ENCODE measurements at regions not wholly inside any gene's neighbourhood (a gene's known extent, or its start where the extent isn't known, plus 50 kb on each side); places are given as distances from the start of the nearest gene placed in this dataset.

DNA sequence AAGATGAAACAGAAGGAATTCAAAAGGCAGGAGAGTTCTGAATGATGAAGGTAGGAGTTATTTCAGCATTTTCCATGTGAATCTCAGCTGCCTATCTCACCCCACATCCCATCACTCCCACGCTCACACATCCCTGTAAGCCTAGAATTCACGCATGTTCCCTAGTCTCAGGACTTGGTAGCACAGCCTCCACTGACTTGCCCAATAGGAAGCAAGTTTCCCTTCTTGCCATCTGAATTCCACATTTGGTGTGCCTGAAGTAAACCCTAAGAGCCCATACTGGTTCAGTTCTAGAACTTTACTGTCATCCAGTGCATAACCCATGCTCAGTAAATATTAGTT is 56.6 kb downstream of the STYXL2 start:
- Histone ChIP-seq H3K36me3 (replicated peaks; ENCODE audit: low read depth, low read length) (peaks cover 4% of the 10 kb centered on the region), H2AFZ (ENCODE audit: low read depth, low read length) (no peak overlapping the region), H3K27ac (ENCODE audit: low read length) (no peak overlapping the region), H4K20me1 (ENCODE audit: insufficient read depth, low read length) (no peaks in the 10 kb centered on the region), H3K9ac (ENCODE audit: low read length) (no peak overlapping the region), H3K4me3 (ENCODE audit: low read length) (no peak overlapping the region), H3K79me2 (ENCODE audit: low read length) (no peaks in the 10 kb centered on the region), H3K4me1 (ENCODE audit: low read length) (no peaks in the 10 kb centered on the region), H3K27me3 (ENCODE audit: low read depth, low read length) (peaks cover 28% of the 10 kb centered on the region), H3K9me3 (ENCODE audit: insufficient read depth, low read length) (peaks cover 7% of the 10 kb centered on the region; the same call in 1 of the 2 replicates), H3K4me2 (ENCODE audit: low read length) (no peak overlapping the region)
- TF ChIP-seq, protein P1, sequence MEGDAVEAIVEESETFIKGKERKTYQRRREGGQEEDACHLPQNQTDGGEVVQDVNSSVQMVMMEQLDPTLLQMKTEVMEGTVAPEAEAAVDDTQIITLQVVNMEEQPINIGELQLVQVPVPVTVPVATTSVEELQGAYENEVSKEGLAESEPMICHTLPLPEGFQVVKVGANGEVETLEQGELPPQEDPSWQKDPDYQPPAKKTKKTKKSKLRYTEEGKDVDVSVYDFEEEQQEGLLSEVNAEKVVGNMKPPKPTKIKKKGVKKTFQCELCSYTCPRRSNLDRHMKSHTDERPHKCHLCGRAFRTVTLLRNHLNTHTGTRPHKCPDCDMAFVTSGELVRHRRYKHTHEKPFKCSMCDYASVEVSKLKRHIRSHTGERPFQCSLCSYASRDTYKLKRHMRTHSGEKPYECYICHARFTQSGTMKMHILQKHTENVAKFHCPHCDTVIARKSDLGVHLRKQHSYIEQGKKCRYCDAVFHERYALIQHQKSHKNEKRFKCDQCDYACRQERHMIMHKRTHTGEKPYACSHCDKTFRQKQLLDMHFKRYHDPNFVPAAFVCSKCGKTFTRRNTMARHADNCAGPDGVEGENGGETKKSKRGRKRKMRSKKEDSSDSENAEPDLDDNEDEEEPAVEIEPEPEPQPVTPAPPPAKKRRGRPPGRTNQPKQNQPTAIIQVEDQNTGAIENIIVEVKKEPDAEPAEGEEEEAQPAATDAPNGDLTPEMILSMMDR (IDR thresholded peaks at IDR 0.05; ENCODE audit: low read depth, low read length) = no peak
- no peak for TF ChIP-seq EZH2phosphoT487 (IDR thresholded peaks at IDR 0.05; ENCODE audit: low read depth)

DNA sequence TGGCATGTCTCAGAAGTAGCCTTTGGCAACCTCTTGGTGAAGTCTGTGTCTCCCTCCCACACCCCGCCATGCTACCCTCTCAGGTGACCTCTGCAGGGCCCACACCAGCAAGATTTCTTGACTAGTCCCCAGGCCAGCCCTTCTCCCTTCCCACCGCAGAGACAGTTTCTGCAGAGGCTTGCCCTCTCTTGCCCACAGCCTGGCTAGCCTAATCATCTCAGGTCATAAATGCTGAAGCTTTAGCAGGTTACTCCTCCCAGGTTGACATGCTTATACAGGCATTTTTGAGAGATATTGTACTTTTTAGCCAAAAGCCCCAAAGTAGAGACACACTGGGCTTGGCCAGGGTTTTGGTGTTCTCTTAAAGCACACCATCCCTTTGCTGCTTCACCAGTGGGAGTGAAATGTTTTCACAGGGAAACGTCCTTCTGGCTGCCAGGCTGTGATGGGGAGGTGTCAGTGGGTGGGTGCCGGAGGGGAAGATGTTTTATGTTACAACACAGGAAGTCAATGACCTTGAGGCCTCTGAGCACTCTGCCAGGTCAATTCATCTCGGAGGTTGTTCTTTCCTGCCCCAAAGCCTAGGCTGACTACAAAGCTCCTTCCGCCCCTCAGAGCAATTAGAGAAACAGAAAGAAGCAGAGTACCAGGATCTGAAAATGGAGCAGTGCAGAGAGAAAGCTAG is 58.5 kb downstream of the STYXL2 start:
- Histone ChIP-seq H3K4me2 (ENCODE audit: low read length) (no peak overlapping the region), H3K79me2 (ENCODE audit: low read length) (no peaks in the 10 kb centered on the region), H3K36me3 (replicated peaks; ENCODE audit: low read depth, low read length) (no peaks in the 10 kb centered on the region), H3K4me3 (ENCODE audit: low read length) (no peak overlapping the region), H3K4me1 (ENCODE audit: low read length) (no peaks in the 10 kb centered on the region), H3K9ac (ENCODE audit: low read length) (no peak overlapping the region), H3K9me3 (ENCODE audit: insufficient read depth, low read length) (0 out of 2 replicates have a peak, but pooled peaks cover under 1% of the 10 kb centered on the region), H3K27me3 (ENCODE audit: low read depth, low read length) (peaks cover 13% of the 10 kb centered on the region; the same call in 1 of the 2 replicates), H3K27ac (ENCODE audit: low read length) (no peak overlapping the region), H2AFZ (ENCODE audit: low read depth, low read length) (0 out of 2 replicates have a peak overlapping the region, but pooled peaks have one; percentile 8), H4K20me1 (ENCODE audit: insufficient read depth, low read length) (no peaks in the 10 kb centered on the region)
- TF ChIP-seq, protein P1 (IDR thresholded peaks at IDR 0.05; ENCODE audit: low read depth, low read length) = no peak
- TF ChIP-seq EZH2phosphoT487 (IDR thresholded peaks at IDR 0.05; ENCODE audit: low read depth) = no peak

GRCh38 chr1:167156466-167156865 is 62.6 kb downstream of the STYXL2 start:
- no peak overlapping the region for H3K9ac ChIP-seq (ENCODE audit: low read length)
- no peak overlapping the region for H3K27ac ChIP-seq (ENCODE audit: low read length)
- no peaks in the 10 kb centered on the region for H3K79me2 ChIP-seq (ENCODE audit: low read length)
- TF ChIP-seq, protein P1 (IDR thresholded peaks at IDR 0.05; ENCODE audit: low read depth, low read length) = no peak
- TF ChIP-seq EZH2phosphoT487 (IDR thresholded peaks at IDR 0.05; ENCODE audit: low read depth) = no peak
- no peak overlapping the region for H3K4me2 ChIP-seq (ENCODE audit: low read length)
- no peaks in the 10 kb centered on the region for H4K20me1 ChIP-seq (ENCODE audit: insufficient read depth, low read length)
- no peak overlapping the region for H3K4me3 ChIP-seq (ENCODE audit: low read length)
- H3K9me3 ChIP-seq (ENCODE audit: insufficient read depth, low read length) = no peaks in the 10 kb centered on the region
- no peaks in the 10 kb centered on the region for H3K4me1 ChIP-seq (ENCODE audit: low read length)
- no peaks in the 10 kb centered on the region for H3K36me3 ChIP-seq (replicated peaks; ENCODE audit: low read depth, low read length)
- H2AFZ ChIP-seq (ENCODE audit: low read depth, low read length) = no peak overlapping the region
- no peaks in the 10 kb centered on the region for H3K27me3 ChIP-seq (ENCODE audit: low read depth, low read length)

DNA sequence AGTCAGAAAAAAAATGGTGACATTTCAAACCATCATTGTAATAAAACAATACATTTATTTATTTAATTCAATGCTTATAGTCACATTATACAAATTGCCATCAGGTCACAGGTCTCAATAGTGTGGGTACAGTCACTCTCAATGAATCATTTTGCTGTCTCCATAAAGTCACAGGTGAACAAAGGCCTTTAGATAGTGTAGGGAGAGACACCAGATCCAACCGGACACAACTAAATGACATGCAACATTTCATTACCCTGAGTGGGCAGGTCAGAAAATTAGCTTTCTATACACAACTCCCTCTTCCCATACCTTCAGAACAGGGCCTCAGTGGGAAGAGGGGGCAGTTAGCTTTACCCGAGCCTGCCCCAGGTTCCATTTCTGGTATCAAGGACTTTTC is 63.2 kb downstream of the STYXL2 start:
- TF ChIP-seq, protein P1 (IDR thresholded peaks at IDR 0.05; ENCODE audit: low read depth, low read length) = no peak
- TF ChIP-seq EZH2phosphoT487 (IDR thresholded peaks at IDR 0.05; ENCODE audit: low read depth) = no peak
- Histone ChIP-seq H3K4me3 (ENCODE audit: low read length) (no peak overlapping the region), H3K9me3 (ENCODE audit: insufficient read depth, low read length) (no peaks in the 10 kb centered on the region), H3K79me2 (ENCODE audit: low read length) (no peaks in the 10 kb centered on the region), H3K27me3 (ENCODE audit: low read depth, low read length) (no peaks in the 10 kb centered on the region), H3K9ac (ENCODE audit: low read length) (no peak overlapping the region), H3K36me3 (replicated peaks; ENCODE audit: low read depth, low read length) (no peaks in the 10 kb centered on the region), H3K27ac (ENCODE audit: low read length) (no peak overlapping the region), H3K4me1 (ENCODE audit: low read length) (no peaks in the 10 kb centered on the region), H4K20me1 (ENCODE audit: insufficient read depth, low read length) (no peaks in the 10 kb centered on the region), H3K4me2 (ENCODE audit: low read length) (no peak overlapping the region), H2AFZ (ENCODE audit: low read depth, low read length) (no peak overlapping the region)

Measured in OCI-LY3 (cell line).